ENCODE measurements at regions not wholly inside any gene's neighbourhood (a gene's known extent, or its start where the extent isn't known, plus 50 kb on each side); places are given as distances from the start of the nearest gene placed in this dataset.

GRCh38 chr5:26278078-26278477, 760.3 kb downstream of the CDH9 start:
- H3K4me3 ChIP-seq (ENCODE audit: low read depth, low read length) = no peak overlapping the region
- TF ChIP-seq, protein P1, sequence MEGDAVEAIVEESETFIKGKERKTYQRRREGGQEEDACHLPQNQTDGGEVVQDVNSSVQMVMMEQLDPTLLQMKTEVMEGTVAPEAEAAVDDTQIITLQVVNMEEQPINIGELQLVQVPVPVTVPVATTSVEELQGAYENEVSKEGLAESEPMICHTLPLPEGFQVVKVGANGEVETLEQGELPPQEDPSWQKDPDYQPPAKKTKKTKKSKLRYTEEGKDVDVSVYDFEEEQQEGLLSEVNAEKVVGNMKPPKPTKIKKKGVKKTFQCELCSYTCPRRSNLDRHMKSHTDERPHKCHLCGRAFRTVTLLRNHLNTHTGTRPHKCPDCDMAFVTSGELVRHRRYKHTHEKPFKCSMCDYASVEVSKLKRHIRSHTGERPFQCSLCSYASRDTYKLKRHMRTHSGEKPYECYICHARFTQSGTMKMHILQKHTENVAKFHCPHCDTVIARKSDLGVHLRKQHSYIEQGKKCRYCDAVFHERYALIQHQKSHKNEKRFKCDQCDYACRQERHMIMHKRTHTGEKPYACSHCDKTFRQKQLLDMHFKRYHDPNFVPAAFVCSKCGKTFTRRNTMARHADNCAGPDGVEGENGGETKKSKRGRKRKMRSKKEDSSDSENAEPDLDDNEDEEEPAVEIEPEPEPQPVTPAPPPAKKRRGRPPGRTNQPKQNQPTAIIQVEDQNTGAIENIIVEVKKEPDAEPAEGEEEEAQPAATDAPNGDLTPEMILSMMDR (conservative IDR thresholded peaks at IDR 0.05; ENCODE audit: low read depth, low read length) = no peak
- DNase-seq (ENCODE audit: low read depth) = no peak

DNA sequence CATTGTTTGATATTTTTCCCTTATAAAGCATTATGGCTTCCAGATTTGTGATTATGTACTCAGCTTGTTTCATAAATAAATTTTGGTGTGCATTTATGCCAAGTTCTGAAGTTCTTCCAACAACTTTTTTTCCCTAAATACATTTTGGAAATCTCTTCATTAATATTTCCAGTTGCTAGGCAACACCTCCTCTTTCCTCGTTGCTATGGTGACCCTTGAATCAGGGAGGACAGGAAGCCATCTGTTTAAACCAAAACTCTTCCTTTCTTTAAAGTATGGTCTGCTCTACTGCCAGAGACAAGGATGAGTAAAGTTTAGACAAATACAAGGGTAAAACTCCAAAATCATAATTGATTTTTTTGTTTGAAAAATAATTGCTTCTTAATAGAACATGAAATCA, 779.3 kb downstream of the CDH9 start:
- TF ChIP-seq, protein P1 (conservative IDR thresholded peaks at IDR 0.05; ENCODE audit: low read depth, low read length) = no peak
- no peak for DNase-seq (ENCODE audit: low read depth)
- H3K4me3 ChIP-seq (ENCODE audit: low read depth, low read length) = no peak overlapping the region

DNA sequence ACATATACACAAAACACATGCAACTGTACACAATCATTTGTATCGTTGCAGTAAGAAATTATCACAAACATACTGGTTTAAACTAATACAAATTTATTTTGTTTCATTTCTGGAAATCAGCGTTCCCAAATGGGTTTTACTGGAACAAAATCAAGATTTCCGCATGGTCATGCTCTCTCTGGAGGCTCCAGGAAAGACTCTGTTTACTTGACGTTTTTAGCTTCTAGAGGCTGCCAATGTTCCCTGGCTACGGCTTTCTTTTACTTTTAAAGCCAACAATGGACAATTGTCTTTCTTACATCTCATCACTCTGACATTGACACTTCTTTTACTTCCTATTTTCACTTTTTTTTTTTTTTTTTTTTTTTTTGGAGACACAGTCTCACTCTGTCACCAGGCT, 793.1 kb downstream of the CDH9 start:
- DNase-seq (ENCODE audit: low read depth) = no peak
- TF ChIP-seq, protein P1 (conservative IDR thresholded peaks at IDR 0.05; ENCODE audit: low read depth, low read length) = no peak
- no peak overlapping the region for H3K4me3 ChIP-seq (ENCODE audit: low read depth, low read length)

GRCh38 chr5:26239588-26239987, 798.8 kb downstream of the CDH9 start:
- DNase-seq (ENCODE audit: low read depth) = no peak
- TF ChIP-seq, protein P1 (conservative IDR thresholded peaks at IDR 0.05; ENCODE audit: low read depth, low read length) = no peak
- H3K4me3 ChIP-seq (ENCODE audit: low read depth, low read length) = no peak overlapping the region

DNA sequence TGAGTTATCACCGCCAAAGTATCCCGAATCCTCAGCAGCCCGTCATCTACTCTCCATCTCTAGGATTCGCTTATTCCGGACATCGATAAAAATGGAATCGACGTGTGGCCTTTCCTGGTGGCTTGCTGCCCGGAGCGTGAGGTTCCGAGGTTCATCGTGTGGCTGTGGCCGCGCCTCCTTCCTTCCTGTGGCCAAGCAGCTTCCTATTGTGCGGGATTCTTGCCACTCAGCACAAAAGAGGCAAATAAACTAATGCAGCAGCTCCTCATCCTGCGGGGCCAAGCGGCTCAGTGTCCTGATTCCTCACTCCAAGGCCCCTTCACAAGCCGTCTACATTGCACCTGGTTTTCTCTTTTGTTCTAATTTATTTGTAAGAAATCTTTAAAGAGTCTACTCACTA, 800.9 kb downstream of the CDH9 start:
- no peak overlapping the region for H3K4me3 ChIP-seq (ENCODE audit: low read depth, low read length)
- no peak for DNase-seq (ENCODE audit: low read depth)
- TF ChIP-seq, protein P1 (conservative IDR thresholded peaks at IDR 0.05; ENCODE audit: low read depth, low read length) = no peak

DNA sequence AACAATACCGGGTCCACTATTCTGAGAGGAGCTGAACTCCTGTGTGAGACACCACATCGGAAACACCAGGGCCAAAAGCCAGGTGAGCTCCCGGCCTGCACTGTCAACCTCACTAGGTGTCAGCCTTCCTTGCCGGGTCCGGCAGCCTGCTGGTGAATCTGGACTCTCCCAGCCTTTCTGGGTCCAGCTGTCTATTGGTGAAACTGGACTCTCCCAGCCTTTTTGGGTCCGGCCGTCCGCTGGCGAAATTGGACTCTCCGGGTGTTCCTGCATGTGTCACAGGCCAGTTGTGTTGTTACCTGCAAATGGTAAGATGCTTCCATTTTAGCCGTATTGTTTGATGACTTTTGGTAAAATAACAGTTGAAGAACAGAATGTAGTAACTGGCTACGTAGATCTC, 801.5 kb downstream of the CDH9 start:
- no peak for DNase-seq (ENCODE audit: low read depth)
- TF ChIP-seq, protein P1 (conservative IDR thresholded peaks at IDR 0.05; ENCODE audit: low read depth, low read length) = no peak
- no peak overlapping the region for H3K4me3 ChIP-seq (ENCODE audit: low read depth, low read length)

DNA sequence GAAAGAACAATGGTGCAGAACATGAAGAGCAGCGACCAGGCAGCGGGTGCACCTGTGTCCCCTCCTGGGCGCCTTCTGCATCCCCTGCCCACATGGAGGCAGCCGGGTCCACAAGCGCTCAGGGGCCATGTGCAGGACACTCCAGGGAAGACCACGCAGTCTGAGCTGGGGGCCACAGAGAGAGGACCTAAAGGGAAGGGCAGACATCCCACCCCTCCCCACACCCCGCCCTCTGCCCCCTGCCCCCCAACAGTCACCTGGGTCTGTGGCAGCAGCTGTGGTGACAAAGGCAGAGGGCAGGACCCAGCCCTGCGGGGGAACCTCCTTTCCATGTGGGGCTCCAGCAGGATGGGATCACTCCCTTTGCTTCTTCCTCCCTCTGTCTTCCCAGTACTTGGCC, 805.7 kb downstream of the CDH9 start:
- no peak for DNase-seq (ENCODE audit: low read depth)
- no peak overlapping the region for H3K4me3 ChIP-seq (ENCODE audit: low read depth, low read length)
- TF ChIP-seq, protein P1 (conservative IDR thresholded peaks at IDR 0.05; ENCODE audit: low read depth, low read length) = no peak
